Loucy (cell line): ENCODE measurements at regions not wholly inside any gene's neighbourhood (a gene's known extent, or its start where the extent isn't known, plus 50 kb on each side); places are given as distances from the start of the nearest gene placed in this dataset.
A peak's percentile ranks its signal among the peaks of the same experiment; 100 is the strongest.

Source experiments
- H2AFZ ChIP-seq: fragments of 200-600 bp; sonication (generic); 2 replicates; pipeline ENCODE4 v1.6.0; 2016; ENCODE audit warnings: antibody characterized with exemption, mild to moderate bottlenecking, low read length, moderate library complexity
- H3F3A ChIP-seq: fragments of 200-600 bp; 2 replicates; pipeline ENCODE4 v1.6.0; 2016; ENCODE audit warnings: antibody characterized with exemption, low read depth, mild to moderate bottlenecking
- H3K27me3 ChIP-seq: fragments of 200-600 bp; sonication (generic); 2 replicates; pipeline ENCODE4 v1.6.1; 2014; ENCODE audit warnings: low read length, mild to moderate bottlenecking; ENCODE audit not compliant: insufficient read depth, poor library complexity, severe bottlenecking
- H3K36me3 ChIP-seq: fragments of 200-600 bp; sonication (generic); 2 replicates; pipeline ENCODE4 v1.6.1; 2016; ENCODE audit warnings: low read length; ENCODE audit not compliant: insufficient read depth
- H3K4me1 ChIP-seq: fragments of 200-600 bp; sonication (generic); 2 replicates; pipeline ENCODE4 v1.5.1; 2014; ENCODE audit warnings: low read length, mild to moderate bottlenecking; ENCODE audit not compliant: insufficient read depth, poor library complexity, severe bottlenecking
- H3K4me2 ChIP-seq: fragments of 200-600 bp; sonication (generic); 2 replicates; pipeline ENCODE4 v1.6.0; 2014; ENCODE audit warnings: antibody characterized with exemption, low read length, low read depth, mild to moderate bottlenecking; ENCODE audit not compliant: poor library complexity, severe bottlenecking
- H3K4me3 ChIP-seq: fragments of 200-600 bp; sonication (generic); 2 replicates; pipeline ENCODE4 v1.5.1; 2014; ENCODE audit warnings: low read length, mild to moderate bottlenecking, mixed read lengths; ENCODE audit not compliant: poor library complexity, severe bottlenecking
- H3K79me2 ChIP-seq: fragments of 200-600 bp; sonication (generic); 2 replicates; pipeline ENCODE4 v1.6.1; 2014; ENCODE audit warnings: low read length; ENCODE audit not compliant: insufficient read depth
- H3K9ac ChIP-seq: fragments of 200-600 bp; sonication (generic); 2 replicates; pipeline ENCODE4 v1.6.0; 2014; ENCODE audit warnings: mild to moderate bottlenecking, low read depth, low read length, moderate library complexity; ENCODE audit not compliant: poor library complexity, severe bottlenecking
- H3K9me2 ChIP-seq: fragments of 200-600 bp; sonication (generic); replicated peaks from 2 replicates; pipeline ENCODE4 v1.6.1; 2016; ENCODE audit warnings: low read depth, low read length, mixed read lengths
- H3K9me3 ChIP-seq: fragments of 200-600 bp; sonication (generic); 2 replicates; pipeline ENCODE4 v1.6.1; 2014; ENCODE audit warnings: mild to moderate bottlenecking, antibody characterized with exemption, low read length, low read depth; ENCODE audit not compliant: insufficient read depth
- H4K20me1 ChIP-seq: fragments of 200-600 bp; sonication (generic); 2 replicates; pipeline ENCODE4 v1.6.0; 2014; ENCODE audit warnings: antibody characterized with exemption, low read length, mild to moderate bottlenecking; ENCODE audit not compliant: insufficient read depth, poor library complexity, severe bottlenecking
- EZH2phosphoT487 ChIP-seq: fragments of 200-600 bp; IDR thresholded peaks from 2 replicates; pipeline ENCODE4 v1.6.1; 2018; ENCODE audit warnings: antibody characterized with exemption, mild to moderate bottlenecking, moderate library complexity, borderline replicate concordance
- TF ChIP-seq, protein P1 (sequence below): fragments of 200-600 bp; sonication (generic); conservative IDR thresholded peaks from 2 replicates; pipeline ENCODE4 v1.5.1; 2014; ENCODE audit warnings: mild to moderate bottlenecking, antibody characterized with exemption, low read length

DNA sequence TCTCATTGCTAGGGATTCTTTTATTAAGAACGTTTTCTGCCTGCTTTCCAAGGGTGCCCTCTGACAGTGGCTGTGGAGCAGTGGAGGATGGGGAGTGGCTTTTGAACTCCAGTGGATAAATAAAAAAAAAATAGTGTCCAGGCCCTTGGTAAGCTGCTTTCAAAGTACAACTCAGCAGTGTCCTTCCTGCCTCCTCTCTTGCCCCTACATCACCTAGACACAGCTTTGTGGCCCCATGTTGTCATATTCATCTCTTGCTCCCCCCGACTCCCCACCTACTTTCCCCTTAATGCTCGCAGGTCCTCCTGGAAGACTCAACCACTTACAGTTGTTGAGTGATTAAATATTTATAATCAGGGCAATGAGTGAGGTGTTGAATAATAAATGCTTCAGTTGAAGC is 880.9 kb downstream of the BCL11B start:
- TF ChIP-seq EZH2phosphoT487 = no peak
- TF ChIP-seq, protein P1, sequence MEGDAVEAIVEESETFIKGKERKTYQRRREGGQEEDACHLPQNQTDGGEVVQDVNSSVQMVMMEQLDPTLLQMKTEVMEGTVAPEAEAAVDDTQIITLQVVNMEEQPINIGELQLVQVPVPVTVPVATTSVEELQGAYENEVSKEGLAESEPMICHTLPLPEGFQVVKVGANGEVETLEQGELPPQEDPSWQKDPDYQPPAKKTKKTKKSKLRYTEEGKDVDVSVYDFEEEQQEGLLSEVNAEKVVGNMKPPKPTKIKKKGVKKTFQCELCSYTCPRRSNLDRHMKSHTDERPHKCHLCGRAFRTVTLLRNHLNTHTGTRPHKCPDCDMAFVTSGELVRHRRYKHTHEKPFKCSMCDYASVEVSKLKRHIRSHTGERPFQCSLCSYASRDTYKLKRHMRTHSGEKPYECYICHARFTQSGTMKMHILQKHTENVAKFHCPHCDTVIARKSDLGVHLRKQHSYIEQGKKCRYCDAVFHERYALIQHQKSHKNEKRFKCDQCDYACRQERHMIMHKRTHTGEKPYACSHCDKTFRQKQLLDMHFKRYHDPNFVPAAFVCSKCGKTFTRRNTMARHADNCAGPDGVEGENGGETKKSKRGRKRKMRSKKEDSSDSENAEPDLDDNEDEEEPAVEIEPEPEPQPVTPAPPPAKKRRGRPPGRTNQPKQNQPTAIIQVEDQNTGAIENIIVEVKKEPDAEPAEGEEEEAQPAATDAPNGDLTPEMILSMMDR = no peak

DNA sequence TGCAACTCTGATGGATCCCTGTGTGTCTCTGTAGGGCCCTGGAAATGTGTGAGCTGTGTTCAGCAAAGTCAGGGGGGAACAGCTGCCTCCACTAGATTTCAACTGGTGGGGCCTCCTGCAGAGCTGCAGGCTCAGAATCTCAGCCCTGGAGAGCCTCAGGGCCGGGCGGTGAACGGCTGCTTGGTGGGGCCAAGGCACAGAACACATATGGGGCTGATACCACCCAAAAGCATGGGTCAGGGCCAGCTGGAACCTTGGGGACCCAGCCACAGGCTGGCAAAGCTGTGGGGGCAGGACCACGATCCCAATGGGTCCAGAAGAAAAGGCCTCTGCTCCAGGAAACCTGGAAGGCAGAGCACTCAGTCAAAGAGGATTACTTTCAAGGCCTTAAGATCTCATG is 878.5 kb downstream of the BCL11B start:
- peaks cover 4% of the 10 kb centered on the region; the same call in 1 of the 2 replicates for H3K9me3 ChIP-seq
- TF ChIP-seq, protein P1 = no peak
- TF ChIP-seq EZH2phosphoT487 = no peak

More for the DNA sequence above, 880.9 kb downstream of the BCL11B start:
- no peaks in the 10 kb centered on the region for H3K4me1 ChIP-seq
- no peaks in the 10 kb centered on the region for H3K79me2 ChIP-seq
- H3K9ac ChIP-seq = no peak overlapping the region
- H3K9me3 ChIP-seq = peaks cover 4% of the 10 kb centered on the region; the same call in 1 of the 2 replicates
- H3K4me3 ChIP-seq = no peak overlapping the region
- H3K4me2 ChIP-seq = no peak overlapping the region
- H3F3A ChIP-seq = no peaks in the 10 kb centered on the region
- no peaks in the 10 kb centered on the region for H4K20me1 ChIP-seq
- no peaks in the 10 kb centered on the region for H3K9me2 ChIP-seq
- no peaks in the 10 kb centered on the region for H3K27me3 ChIP-seq
- no peaks in the 10 kb centered on the region for H3K36me3 ChIP-seq
- no peak overlapping the region for H2AFZ ChIP-seq

DNA sequence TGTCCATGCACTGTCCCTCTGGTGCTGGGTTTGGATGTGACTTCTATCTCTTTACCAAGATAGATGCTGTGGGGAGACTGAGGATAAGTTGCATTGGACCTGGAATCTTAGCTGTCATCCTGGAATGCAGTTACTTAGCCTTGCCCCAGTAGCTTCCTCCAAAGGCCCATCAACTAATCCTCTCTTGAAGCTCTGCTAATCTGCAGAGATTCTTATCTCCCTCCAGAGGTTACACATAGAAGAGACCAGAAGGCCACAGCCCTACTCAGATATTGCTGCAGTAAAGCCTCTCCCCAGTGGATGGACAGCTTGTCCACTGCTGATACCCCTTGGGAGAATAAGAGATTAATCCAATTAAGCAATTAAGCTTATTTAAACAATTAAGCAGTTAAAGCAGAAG is 867.2 kb downstream of the BCL11B start:
- Histone ChIP-seq H3K79me2 (no peaks in the 10 kb centered on the region), H4K20me1 (no peaks in the 10 kb centered on the region), H3K4me3 (no peak overlapping the region), H3K36me3 (no peaks in the 10 kb centered on the region), H3K4me1 (peaks cover 30% of the 10 kb centered on the region), H3K9ac (no peak overlapping the region), H3K4me2 (peak overlapping the region; percentile 28), H3F3A (no peaks in the 10 kb centered on the region), H3K27me3 (no peaks in the 10 kb centered on the region), H2AFZ (0 out of 2 replicates have a peak overlapping the region, but pooled peaks have one; percentile 45), H3K9me3 (no peaks in the 10 kb centered on the region), H3K9me2 (no peaks in the 10 kb centered on the region)
- TF ChIP-seq, protein P1 = 0 out of 2 replicates have a peak, but pooled peaks have one; percentile 12
- no peak for TF ChIP-seq EZH2phosphoT487

More for the DNA sequence above, 878.5 kb downstream of the BCL11B start:
- H3K27me3 ChIP-seq = no peaks in the 10 kb centered on the region
- no peaks in the 10 kb centered on the region for H4K20me1 ChIP-seq
- no peaks in the 10 kb centered on the region for H3K36me3 ChIP-seq
- no peaks in the 10 kb centered on the region for H3K79me2 ChIP-seq
- no peak overlapping the region for H2AFZ ChIP-seq
- no peaks in the 10 kb centered on the region for H3K4me1 ChIP-seq
- H3K4me3 ChIP-seq = no peak overlapping the region
- no peak overlapping the region for H3K9ac ChIP-seq
- no peak overlapping the region for H3K4me2 ChIP-seq
- no peaks in the 10 kb centered on the region for H3K9me2 ChIP-seq
- no peaks in the 10 kb centered on the region for H3F3A ChIP-seq
